Retinal pigment epithelial cell (primary cell): ENCODE measurements at regions not wholly inside any gene's neighbourhood (a gene's known extent, or its start where the extent isn't known, plus 50 kb on each side); places are given as distances from the start of the nearest gene placed in this dataset.

Experiments
- DNase-seq: peaks from one replicate; pipeline ENCODE4 v3.0.0-alpha.2; 2010; ENCODE audit warnings: low read depth
- H3K4me3 ChIP-seq: 2 replicates; pipeline ENCODE4 v1.5.1; 2011; ENCODE audit warnings: mild to moderate bottlenecking, low read length, control low read depth, moderate library complexity
- TF ChIP-seq, protein P1 (sequence below): conservative IDR thresholded peaks from 2 replicates; pipeline ENCODE4 v1.5.1; 2011; ENCODE audit warnings: low read depth, low read length, control low read depth, inconsistent platforms

DNA sequence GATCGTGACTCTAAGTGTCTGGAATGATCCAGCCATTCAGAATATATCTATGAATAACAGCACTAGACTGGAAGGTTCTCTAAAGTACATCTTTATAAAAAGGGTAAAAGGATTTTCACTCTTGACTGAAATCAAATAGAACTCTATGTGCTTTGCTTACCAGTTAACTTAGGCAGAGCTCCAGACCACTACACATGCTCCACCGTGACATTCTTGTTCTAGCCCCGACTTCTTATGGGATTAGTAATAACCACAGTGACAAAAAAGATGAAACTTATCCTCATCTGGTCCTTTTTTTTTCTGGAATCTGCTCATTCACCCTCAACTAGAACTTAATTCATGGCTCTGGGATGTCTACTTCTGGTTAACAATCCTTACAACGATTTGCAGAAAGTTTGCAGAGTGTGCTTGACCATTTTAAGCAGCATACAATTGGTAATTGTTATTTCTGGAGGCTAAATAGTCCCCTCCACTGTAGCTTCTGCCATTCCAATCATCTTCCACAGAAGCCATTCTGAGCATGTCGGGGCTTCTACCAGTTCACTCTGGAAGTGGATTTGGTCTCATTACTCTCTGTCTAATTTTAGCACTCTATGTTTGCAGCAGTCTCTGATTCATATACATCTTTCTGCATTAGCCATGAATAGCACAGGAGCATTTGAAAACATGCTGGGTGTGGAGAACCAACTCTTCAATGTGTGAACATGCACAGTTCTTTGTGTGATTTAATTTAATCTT, 163.7 kb upstream of the CDC14C start:
- TF ChIP-seq, protein P1, sequence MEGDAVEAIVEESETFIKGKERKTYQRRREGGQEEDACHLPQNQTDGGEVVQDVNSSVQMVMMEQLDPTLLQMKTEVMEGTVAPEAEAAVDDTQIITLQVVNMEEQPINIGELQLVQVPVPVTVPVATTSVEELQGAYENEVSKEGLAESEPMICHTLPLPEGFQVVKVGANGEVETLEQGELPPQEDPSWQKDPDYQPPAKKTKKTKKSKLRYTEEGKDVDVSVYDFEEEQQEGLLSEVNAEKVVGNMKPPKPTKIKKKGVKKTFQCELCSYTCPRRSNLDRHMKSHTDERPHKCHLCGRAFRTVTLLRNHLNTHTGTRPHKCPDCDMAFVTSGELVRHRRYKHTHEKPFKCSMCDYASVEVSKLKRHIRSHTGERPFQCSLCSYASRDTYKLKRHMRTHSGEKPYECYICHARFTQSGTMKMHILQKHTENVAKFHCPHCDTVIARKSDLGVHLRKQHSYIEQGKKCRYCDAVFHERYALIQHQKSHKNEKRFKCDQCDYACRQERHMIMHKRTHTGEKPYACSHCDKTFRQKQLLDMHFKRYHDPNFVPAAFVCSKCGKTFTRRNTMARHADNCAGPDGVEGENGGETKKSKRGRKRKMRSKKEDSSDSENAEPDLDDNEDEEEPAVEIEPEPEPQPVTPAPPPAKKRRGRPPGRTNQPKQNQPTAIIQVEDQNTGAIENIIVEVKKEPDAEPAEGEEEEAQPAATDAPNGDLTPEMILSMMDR, result no peak
- H3K4me3 ChIP-seq, result no peak overlapping the region
- no peak for DNase-seq

DNA sequence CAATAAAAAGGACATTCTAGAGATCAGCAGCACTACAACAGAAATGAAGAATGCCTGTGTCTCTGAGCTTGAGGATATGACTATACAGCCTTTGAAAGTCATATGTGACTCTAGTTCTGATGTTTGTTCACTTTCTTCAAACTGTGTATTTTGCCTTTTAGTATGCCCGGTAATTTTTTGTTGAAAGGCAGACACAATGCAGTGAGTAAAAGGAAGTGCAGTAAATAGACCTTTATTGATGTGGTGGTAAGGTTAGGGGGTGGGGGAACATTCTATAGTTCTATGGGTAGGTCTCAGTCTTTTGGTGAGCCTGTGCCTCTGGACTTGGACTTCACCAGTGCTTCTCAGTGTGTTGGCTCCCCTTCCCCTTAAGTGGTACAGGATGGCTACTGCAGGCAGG, 143.5 kb upstream of the CDC14C start:
- DNase-seq, result no peak
- no peak overlapping the region for H3K4me3 ChIP-seq
- TF ChIP-seq, protein P1, result no peak

DNA sequence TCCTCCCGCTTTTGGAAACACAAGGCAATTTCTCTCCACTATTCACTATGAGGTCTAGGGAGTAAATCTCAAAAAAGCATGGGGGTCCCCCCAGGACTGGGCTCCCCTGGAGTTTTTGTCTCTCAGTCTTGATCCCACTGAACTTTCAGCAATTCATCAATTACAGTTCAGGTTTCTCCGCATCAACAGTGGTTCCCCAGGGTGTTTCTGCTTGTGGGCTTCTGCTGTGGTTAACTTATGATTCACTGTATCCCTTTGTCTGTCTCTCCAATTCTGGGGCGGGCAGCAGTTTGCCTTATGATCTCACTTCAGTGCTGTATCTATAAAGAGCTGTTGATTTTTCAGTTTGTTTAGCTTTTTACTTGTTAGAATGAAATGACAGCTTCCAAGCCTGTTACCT, 142.6 kb upstream of the CDC14C start:
- H3K4me3 ChIP-seq, result no peak overlapping the region
- DNase-seq, result no peak
- TF ChIP-seq, protein P1, result no peak

DNA sequence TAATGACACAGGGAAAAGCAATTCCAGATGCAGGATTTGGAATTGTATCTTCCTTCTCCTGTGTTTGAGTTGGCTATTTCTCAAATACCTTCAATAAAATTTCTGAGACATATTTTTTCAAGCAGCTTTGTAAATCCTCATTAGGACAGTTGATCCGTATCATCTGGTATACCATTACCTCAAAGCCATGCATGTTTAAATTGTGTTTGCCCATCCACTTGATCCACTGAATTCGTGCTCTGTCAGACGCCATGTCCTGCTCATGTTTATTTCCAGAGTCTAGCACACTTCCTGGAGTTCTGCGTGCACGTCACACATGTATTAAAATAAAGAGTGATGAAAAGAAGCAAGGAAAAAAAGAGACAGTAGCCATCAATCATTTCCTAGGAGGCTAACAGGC, 141.8 kb upstream of the CDC14C start:
- no peak for DNase-seq
- H3K4me3 ChIP-seq, result no peak overlapping the region
- TF ChIP-seq, protein P1, result no peak

DNA sequence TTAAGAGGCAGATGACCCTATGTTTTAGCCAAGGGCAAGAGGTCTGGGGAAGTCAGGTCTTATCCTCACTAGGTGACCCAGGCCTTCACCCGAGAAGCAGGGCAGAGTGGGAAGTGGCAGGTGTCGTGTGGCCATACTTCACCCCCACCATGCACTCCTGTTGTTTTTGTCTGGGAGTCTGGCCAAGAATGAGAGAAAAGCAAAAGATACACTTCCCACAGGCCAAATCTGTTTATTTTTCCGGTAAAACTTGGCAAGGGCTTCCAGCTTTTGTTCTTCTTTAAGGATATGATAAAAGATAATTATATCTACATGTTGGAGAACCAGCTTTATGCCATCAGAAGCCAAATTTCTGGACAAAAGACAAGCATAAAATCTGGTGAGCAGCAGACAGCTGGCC, 137.4 kb upstream of the CDC14C start:
- TF ChIP-seq, protein P1, result no peak
- H3K4me3 ChIP-seq, result no peak overlapping the region
- DNase-seq, result no peak

DNA sequence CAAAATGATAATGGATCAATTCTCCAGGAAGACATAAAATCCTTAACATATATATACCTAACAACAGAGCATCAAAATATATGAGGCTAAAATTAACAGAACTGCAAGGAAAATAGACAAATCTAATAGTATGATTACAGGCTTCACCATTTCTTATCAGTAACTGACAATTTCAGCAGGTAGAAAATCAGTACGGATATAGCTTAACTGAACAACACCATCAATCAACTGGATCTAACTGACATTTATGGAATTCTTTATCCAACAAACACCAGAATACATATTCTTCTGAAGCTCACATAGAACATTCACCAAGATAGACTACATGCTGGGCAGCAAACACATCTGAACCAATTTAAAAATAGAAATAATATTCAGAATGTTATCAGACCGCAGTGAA, 121.1 kb upstream of the CDC14C start:
- H3K4me3 ChIP-seq, result no peak overlapping the region
- TF ChIP-seq, protein P1, result no peak
- DNase-seq, result no peak

DNA sequence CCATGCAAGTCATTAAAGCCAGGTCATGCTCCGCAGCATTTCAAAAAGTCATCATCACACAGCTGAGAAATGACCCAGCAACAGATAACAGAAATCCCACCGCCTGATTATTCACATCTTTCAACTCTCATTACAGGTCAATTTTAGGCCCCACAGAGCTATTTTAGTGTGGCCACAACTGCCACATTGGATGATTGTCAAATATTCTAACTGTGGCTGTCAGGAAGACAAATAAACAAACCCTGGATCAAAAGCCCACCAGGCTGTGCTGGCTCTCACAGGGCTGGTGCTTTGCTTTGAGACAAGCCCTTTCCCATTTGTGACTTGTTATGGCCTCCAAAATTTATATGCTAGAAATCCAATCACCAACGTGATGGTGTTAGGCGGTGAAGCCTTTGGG, 117.6 kb upstream of the CDC14C start:
- H3K4me3 ChIP-seq, result no peak overlapping the region
- DNase-seq, result no peak
- TF ChIP-seq, protein P1, result no peak
